ENCODE measurements at regions not wholly inside any gene's neighbourhood (a gene's known extent, or its start where the extent isn't known, plus 50 kb on each side); places are given as distances from the start of the nearest gene placed in this dataset.

DNA sequence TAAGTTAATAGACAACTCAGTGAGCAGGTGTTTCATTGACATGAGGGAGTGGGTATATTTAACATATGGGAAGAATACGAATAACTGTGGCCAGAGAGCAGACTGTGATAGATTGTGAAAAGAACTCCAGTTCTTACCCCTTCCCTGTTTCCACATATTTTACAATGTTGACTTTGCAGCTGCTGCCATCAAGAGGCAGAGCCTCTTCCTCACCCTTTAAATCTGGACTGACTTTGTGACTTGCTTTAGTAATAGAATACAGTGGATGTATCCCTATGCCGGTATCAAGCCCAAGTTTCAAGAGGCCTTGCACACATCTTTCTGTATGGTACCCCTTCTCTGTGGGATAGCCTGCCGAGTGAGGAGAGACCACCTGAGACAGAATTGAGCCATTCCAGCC, 356.7 kb downstream of the ETNK1 start:
- in situ Hi-C loops (cut with MboI; ENCODE audit: low sequenced_read_pairs): loop anchor here (25.0 kb wide), 1 partner anchor 269 kb away; no protein-coding TSS in a partner anchor

- in situ Hi-C loops (cut with MboI; ENCODE audit: low sequenced_read_pairs): loop anchor here (25.0 kb wide), 1 partner anchor 270 kb away; no protein-coding TSS in a partner anchor
Measured at GRCh38 chr12:22982635-22983034, 357.7 kb downstream of the ETNK1 start.

- in situ Hi-C loops (cut with MboI; ENCODE audit: low sequenced_read_pairs): loop anchor here (25.0 kb wide), 1 partner anchor 275 kb away; no protein-coding TSS in a partner anchor
Measured at GRCh38 chr12:22986997-22987396, 362.0 kb downstream of the ETNK1 start.

- in situ Hi-C loops (cut with MboI; ENCODE audit: low sequenced_read_pairs): loop anchor here (25.0 kb wide), 1 partner anchor 278 kb away; no protein-coding TSS in a partner anchor
Measured at GRCh38 chr12:22990501-22990900, 365.5 kb downstream of the ETNK1 start.

- in situ Hi-C loops (cut with MboI; ENCODE audit: low sequenced_read_pairs): loop anchor here (25.0 kb wide), 1 partner anchor 279 kb away; no protein-coding TSS in a partner anchor
Measured at GRCh38 chr12:22991250-22991844, 366.4 kb downstream of the ETNK1 start.

GRCh38 chr12:22993609-22994315, 368.8 kb downstream of the ETNK1 start:
- in situ Hi-C loops (cut with MboI; ENCODE audit: low sequenced_read_pairs): loop anchor here (25.0 kb wide), 1 partner anchor 281 kb away; no protein-coding TSS in a partner anchor

DNA sequence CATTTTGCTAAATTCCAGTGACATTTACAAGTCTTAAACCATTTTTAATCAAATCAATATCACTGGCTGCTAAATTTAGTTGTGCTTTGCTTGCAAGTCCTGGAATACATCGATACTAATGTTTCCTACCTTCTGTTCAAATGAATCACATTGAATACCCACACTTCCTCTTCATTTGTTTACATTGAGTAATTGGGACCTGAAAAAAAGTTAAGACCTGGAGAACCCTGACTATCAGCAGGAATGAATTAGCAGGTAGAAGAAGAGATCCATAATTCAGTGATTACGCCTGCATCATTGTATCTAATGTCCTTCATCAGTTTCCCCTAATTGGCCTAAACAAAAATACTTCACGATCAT, 369.3 kb downstream of the ETNK1 start:
- in situ Hi-C loops (cut with MboI; ENCODE audit: low sequenced_read_pairs): loop anchor here (25.0 kb wide), 1 partner anchor 282 kb away; no protein-coding TSS in a partner anchor

GRCh38 chr12:23001487-23001886, 376.5 kb downstream of the ETNK1 start:
- in situ Hi-C loops (cut with MboI; ENCODE audit: low sequenced_read_pairs): no loop called here

DNA sequence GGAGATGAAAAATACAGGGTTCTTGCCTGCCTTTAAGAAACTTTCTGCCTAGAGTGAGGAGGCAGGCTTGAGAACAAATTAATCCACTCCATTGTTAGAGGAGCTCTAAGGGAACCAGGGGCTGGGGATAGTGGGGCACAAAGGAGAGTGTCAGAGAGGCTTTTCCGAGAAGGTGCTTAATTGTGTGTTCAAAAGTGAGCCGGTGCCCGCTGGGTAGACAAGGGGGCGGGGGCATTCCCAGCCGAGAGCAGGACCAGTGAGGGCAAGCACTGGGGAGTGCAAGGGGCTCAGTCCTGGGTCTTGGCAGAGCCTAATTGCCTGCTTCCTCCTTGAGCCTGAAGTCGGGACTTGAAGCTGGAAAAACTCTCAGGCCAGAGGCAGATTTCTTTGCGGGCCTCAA, 377.4 kb downstream of the ETNK1 start:
- in situ Hi-C loops (cut with MboI; ENCODE audit: low sequenced_read_pairs): no loop called here

DNA sequence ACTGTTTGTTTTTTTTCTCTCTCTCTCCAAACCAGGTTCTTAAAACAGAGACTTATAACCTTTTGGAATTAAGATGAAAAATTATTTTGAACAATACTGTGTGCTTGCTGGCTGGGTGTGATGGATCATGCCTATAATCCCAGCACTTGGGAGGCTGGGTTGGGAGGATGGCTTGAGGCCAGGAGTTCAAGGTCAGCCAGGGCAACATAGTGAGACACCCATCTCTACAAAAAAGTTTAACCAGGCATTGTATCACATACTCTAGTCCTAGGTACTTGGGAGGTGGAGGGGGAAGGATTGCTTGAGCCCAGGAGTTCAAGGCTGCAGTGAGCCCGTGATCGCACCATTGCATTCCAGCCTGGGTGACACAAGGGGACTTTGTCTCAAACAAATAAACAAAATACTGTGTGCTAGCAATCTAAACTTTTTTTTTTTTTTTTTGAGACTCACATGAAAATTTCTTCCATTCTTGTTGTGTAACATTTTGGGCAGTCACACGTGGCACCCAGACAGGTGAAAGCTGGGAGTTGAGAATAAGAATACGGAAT, 379.6 kb downstream of the ETNK1 start:
- in situ Hi-C loops (cut with MboI; ENCODE audit: low sequenced_read_pairs): no loop called here

DNA sequence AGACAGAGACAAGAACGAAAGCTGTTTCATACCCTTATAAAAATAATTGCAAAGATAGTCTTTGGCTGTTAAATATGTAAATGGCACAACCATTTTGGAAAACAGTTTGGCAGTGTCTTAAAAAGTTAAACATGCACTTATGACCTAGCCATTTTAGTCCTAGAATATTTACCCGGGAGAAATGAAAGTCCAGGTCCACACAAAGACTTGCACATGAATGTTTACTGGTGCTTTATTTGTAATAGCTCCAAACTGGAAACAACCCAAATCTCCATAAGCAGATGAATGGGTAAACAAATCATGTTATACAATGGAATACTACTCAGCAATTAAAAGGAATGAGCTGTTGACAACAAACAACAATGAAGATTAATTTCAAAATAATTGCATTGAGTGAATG, 380.4 kb downstream of the ETNK1 start:
- in situ Hi-C loops (cut with MboI; ENCODE audit: low sequenced_read_pairs): no loop called here

GRCh38 chr12:23006413-23006812, 381.4 kb downstream of the ETNK1 start:
- in situ Hi-C loops (cut with MboI; ENCODE audit: low sequenced_read_pairs): no loop called here

DNA sequence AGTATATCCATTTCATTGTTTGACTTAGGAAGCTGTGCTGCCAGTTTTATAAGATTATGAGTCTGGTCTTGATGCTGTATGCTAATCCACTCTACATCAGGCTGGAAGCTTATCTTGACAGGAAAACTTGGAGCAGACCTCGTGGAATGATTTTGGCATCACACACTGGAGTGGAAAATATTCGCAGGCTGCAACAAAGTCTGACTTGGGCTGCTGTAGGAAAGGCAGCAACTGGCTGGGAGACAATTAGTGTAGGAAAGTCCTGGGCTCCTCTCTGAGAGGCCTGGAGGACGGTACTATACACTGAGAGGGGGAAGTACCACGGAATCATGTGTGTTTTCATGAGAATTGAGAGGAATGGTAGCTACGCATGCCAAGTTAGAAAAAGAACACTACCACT, 383.7 kb downstream of the ETNK1 start:
- in situ Hi-C loops (cut with MboI; ENCODE audit: low sequenced_read_pairs): no loop called here

DNA sequence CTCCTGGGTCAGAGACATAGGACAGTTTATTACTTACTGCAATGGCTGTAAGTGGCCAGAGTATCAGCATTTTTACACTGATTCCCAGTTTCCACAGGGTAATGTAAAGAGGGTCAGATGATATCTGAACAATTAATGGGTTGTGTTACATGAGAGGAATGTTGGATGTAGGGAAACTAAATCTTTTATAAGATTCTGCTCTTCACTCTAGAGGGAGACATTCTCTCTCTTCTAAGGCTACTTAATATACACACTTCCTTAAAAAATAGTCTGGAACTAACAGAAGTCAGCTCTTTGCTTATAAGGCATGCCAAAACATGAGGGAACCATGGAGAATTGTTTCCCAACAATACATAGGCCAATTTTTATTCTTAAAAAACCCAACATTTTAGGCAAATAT, 389.8 kb downstream of the ETNK1 start:
- in situ Hi-C loops (cut with MboI; ENCODE audit: low sequenced_read_pairs): no loop called here

DNA sequence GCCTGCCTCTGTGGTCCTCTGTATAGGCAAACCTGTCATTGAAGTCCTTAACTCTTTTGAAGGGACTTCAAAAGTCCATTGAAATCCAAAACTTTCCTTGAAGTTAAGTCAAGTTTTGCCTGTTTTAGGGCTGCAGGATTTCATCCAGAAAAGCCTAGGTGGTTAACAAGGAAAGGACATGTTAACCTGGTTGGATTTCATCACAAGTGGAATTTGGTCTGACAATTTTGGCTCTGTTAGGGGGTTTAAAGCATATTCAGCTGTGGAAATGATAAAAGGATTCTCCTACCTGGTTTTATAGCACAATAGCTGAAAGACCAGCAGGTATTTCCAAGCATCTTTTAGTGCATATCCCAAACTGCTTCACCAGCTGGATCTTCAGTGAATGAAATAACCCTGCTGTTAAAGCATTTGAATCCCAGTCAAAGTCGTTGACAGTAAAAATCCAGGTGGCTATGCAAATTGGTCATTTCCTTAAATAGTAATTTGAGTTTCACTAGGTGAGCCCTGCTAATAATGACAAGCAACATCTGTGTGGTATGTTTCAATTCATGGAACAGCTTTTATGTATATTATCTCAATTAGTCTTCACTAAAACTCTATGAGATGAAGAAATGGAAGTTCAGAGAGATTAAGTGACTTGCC, 400.5 kb downstream of the ETNK1 start:
- in situ Hi-C loops (cut with MboI; ENCODE audit: low sequenced_read_pairs): no loop called here

GRCh38 chr12:23028158-23028802, 403.3 kb downstream of the ETNK1 start:
- in situ Hi-C loops (cut with MboI; ENCODE audit: low sequenced_read_pairs): no loop called here

GRCh38 chr12:23029185-23029584, 404.2 kb downstream of the ETNK1 start:
- in situ Hi-C loops (cut with MboI; ENCODE audit: low sequenced_read_pairs): no loop called here

DNA sequence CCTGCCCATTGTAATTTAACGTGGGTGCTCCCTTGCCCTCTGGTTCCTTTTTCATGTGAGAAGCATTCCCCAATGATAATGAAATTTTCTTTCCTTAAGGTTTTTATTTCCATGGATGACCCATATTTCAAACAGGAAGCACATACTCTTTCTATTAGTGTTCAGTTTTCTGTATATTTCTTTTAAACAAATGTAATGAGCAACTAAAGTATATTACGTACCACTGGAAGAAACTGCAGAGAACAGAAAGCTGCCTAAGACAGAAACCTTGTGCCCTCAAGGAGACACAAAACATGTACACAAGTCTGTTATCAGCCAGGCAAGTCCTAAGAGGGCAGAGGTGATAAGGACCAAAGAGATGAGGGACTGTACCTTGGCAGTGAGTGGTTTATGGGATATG, 414.9 kb downstream of the ETNK1 start:
- in situ Hi-C loops (cut with MboI; ENCODE audit: low sequenced_read_pairs): no loop called here

GRCh38 chr12:23041774-23042173, 416.8 kb downstream of the ETNK1 start:
- in situ Hi-C loops (cut with MboI; ENCODE audit: low sequenced_read_pairs): no loop called here

GRCh38 chr12:23043646-23044045, 418.7 kb downstream of the ETNK1 start:
- in situ Hi-C loops (cut with MboI; ENCODE audit: low sequenced_read_pairs): no loop called here

DNA sequence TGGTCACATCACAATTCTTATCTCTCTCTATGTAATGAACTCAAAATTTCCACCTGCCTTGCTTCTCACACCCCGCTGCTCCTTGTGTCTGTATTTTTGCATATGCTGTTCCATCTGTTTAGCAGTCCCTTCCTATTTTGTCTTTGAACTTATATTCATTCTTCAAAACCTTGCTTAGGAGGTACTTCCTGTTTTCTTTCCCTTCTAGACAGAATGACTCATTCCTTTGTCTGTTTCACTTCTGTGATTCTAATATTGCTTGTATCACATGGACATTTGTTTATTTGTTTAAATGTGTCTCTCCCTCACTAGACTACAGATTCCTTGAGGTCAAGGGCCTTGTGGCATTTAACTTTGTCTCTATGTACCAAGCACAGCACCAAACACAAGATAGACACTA, 424.2 kb downstream of the ETNK1 start:
- in situ Hi-C loops (cut with MboI; ENCODE audit: low sequenced_read_pairs): no loop called here

Data from HL-60/S4 (cell line).